Hematopoietic multipotent progenitor cell (in vitro differentiated cells): ENCODE measurements at regions not wholly inside any gene's neighbourhood (a gene's known extent, or its start where the extent isn't known, plus 50 kb on each side); places are given as distances from the start of the nearest gene placed in this dataset.
"Not testable (repeated sequence)": the region's sequence is repeated elsewhere in the genome, so short reads cannot be mapped to it uniquely, and the experiment has no call there.

Source experiments
- DNase-seq, 3 donors: peaks; one replicate each; pipeline ENCODE4 v3.0.0-alpha.2; 2011 to 2015; ENCODE audit warnings: low read depth in 2 of 3, low spot score in 2 of 3

GRCh38 chr13:66074018-66074615 is 1156.0 kb downstream of the PCDH9 start:
- no peak for DNase-seq

GRCh38 chr13:66072097-66072496 is 1158.0 kb downstream of the PCDH9 start:
- DNase-seq = not testable (repeated sequence)

GRCh38 chr13:66071608-66072007 is 1158.5 kb downstream of the PCDH9 start:
- DNase-seq = no peak

DNA sequence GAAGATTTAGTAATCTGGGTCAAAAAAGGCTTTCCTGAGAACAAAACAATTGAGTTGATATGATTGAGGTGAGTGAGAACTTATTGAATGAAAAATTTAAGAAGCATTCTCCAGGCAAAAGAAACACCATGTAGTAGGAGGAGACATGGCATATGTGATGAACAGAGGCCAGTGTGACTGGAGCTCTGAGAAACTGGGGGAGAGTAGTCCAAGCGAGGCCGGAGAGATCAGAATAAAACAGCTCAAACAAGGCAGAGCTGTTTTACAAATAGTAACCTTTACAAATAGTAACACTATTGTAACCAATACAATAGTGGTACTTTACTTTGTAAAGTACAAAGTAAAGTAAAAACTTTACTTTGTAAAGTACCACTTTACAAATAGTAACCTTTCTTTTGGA is 1159.1 kb downstream of the PCDH9 start:
- DNase-seq = no peak

- no peak for DNase-seq
These were observed 1160.6 kb downstream of the PCDH9 start for GRCh38 chr13:66069570-66069969.

GRCh38 chr13:66068683-66069082 is 1161.5 kb downstream of the PCDH9 start:
- no peak for DNase-seq

DNA sequence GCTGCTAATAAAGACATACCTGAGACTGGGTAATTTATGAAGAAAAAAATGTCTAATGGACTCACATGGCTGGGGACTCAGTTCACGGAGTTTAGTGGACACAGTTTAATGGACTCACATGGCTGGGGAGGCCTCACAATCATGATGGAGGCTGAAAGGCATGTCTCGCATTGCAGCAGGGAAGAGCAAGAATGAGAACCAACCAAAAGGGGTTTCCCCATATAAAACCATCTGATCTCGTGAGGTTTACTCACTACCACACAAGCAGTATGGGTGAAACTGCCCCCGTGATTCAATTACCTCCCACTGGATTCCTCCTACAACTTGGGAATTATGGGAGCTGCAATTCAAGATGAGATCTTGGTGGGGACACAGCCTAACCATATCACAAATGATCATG is 1181.2 kb downstream of the PCDH9 start:
- no peak for DNase-seq

- no peak for DNase-seq
These were observed 1189.6 kb downstream of the PCDH9 start for GRCh38 chr13:66040506-66040905.

- DNase-seq = no peak
These were observed 1193.0 kb downstream of the PCDH9 start for GRCh38 chr13:66037096-66037495.

GRCh38 chr13:66036636-66037035 is 1193.5 kb downstream of the PCDH9 start:
- DNase-seq = no peak

- DNase-seq = no peak
These were observed 1194.0 kb downstream of the PCDH9 start for GRCh38 chr13:66036024-66036614.

DNA sequence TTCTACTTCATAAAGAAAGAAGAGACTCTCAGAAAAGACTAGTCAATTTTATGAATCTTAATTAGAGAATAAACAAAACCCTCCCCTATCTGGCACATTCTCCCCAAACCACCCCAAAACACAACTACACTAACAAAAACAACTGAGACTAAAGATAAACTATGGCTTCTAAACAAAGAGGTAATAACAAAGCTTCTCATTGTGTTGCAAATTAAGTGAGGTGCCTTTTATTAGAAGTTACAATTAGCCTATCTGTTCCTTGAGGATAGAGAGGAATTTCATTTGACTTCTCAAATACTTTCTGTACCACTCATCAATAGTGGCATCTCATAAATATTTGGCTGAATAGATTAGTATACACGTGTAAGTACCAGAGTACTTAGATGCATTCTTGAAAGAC is 1196.2 kb downstream of the PCDH9 start:
- no peak for DNase-seq

DNA sequence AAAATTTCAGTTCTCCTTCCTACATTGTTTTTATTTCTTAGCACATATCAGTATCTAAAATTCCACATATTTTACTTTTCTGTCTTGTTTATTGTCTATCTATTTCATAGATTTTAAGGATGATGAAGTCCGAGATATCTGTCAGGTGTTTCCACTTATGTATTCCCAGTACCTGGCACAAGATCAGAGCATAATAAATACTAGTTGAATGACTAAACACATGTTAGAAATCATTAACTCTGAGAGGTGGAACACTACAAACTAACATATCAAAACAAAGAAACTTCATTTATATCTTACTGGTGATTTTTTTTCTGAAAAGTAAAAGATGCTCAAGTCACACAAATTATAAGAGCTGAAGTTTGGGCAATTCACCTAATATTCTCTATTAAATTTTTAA is 1208.3 kb downstream of the PCDH9 start:
- no peak for DNase-seq

DNA sequence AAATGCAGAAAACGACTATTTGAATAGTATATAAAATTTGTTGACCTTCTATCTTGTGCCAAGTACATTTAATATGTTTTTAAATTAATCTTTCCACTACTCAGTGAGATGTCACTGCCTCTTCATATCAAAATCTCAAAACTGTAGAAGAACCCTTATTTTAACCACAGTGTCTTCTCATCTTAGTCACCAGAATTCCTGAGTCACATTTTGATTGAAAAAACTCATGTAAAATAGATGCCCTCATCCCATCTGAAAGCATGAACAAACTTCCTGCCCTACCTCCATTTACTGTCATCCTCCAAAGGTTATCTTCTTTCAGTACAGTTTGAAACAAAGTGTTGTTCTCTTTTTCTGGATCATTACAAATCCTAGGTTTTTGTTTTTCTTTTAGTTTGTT is 1215.4 kb downstream of the PCDH9 start:
- DNase-seq = no peak

- DNase-seq = no peak
These were observed 1220.9 kb downstream of the PCDH9 start for GRCh38 chr13:66009241-66009640.

- DNase-seq = no peak
These were observed 1226.6 kb downstream of the PCDH9 start for GRCh38 chr13:66003558-66003957.

GRCh38 chr13:66001140-66001539 is 1229.0 kb downstream of the PCDH9 start:
- DNase-seq = no peak

- DNase-seq = no peak
These were observed 1230.7 kb downstream of the PCDH9 start for GRCh38 chr13:65999411-65999810.

DNA sequence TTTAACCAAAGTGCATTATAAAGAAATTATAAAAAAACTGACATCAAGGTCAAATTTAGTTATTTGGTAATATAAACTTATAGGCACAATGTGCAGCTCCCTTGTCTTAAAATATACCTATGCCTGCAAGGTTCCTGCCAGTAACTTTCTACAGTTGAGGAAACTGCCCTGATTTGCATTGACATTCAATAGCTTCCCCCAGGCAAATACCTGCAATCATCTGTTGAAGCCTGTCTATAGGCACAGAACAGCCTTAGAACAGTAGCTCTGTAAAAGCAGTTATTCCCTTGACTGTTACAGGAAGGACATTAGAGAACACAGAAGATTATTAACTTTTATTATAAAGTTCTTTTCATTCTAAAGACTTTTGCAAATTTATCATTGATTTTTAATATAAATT is 1239.5 kb downstream of the PCDH9 start:
- DNase-seq = no peak

DNA sequence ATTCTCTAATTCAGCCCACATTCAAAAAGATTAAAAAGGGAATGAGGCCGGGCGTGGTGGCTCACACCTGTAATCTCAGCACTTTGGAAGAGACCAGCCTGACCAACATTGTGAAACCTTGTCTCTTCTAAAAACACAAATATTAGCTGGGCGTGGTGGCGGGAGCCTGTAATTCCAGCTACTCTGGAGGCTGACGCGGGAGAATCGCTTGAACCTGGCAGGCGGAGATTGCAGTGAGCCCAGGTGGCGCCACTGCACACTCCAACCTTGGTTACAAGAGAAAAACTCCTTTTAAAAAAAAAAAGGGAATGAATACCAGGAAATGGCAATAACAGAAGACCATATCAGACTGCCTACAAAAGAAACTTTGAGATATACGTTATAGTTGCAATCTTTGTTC is 1244.5 kb downstream of the PCDH9 start:
- no peak for DNase-seq

GRCh38 chr13:65977525-65977924 is 1252.6 kb downstream of the PCDH9 start:
- no peak for DNase-seq

GRCh38 chr13:65971541-65971940 is 1258.6 kb downstream of the PCDH9 start:
- no peak for DNase-seq

DNA sequence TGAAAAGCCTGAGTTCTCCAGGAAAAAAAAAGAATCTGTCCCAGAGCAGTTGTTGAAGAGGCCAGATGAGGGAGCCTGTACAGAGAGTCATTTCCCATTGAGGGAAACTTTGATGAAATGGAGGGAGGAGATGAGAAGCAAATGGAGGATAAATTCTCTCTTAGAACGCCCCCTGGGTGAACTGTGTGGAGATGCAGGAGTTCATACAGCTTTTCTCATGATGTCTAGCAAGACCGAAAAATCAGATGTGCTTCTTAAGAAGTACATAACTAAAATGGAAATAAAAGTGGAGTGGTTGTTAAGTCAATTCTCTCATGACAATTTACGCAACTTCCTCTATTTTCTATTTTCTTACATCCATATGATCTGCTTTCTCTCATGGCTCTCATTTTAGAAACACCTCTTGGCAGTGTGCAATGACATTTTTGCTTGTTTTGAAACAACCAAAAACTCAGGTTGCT is 1263.1 kb downstream of the PCDH9 start:
- peak in 2 of 3 donors; percentile 0 to 3 for DNase-seq
